DOHH2 (cell line): ENCODE measurements at regions not wholly inside any gene's neighbourhood (a gene's known extent, or its start where the extent isn't known, plus 50 kb on each side); places are given as distances from the start of the nearest gene placed in this dataset.

ENCODE experiments used
- EZH2phosphoT487 ChIP-seq: fragments of 200-600 bp; sonication (generic); IDR thresholded peaks from 2 replicates; pipeline ENCODE4 v1.6.1; 2017; ENCODE audit warnings: borderline replicate concordance, mild to moderate bottlenecking, antibody characterized with exemption, low read length, moderate library complexity, mixed read lengths
- TF ChIP-seq, protein P1 (sequence below): fragments of 200-600 bp; sonication (generic); IDR thresholded peaks from one replicate; pipeline ENCODE4 v1.5.1; 2014; ENCODE audit warnings: antibody characterized with exemption, mild to moderate bottlenecking, low read depth, low read length; ENCODE audit not compliant: poor library complexity, severe bottlenecking

DNA sequence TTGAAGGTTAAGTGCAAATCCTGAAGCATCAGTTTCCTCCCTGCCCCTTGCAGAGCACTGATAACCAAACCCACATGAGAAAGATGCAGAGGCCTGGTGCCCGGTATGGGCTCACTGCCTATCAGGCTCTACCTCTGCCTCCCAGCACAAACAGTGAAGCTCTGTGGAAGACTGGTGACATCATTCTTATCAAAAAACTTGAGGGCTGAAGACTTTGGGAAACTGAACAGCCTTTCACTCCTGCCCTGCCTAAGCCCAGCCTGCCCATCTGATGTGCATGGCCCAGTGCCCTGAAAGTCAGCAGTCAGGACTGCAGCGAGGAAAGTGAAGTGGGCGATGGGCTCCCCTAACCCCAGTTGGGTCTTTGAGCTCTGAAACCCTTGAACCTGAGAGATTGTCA lies 174.8 kb upstream of the ARL4C start:
- TF ChIP-seq, protein P1, sequence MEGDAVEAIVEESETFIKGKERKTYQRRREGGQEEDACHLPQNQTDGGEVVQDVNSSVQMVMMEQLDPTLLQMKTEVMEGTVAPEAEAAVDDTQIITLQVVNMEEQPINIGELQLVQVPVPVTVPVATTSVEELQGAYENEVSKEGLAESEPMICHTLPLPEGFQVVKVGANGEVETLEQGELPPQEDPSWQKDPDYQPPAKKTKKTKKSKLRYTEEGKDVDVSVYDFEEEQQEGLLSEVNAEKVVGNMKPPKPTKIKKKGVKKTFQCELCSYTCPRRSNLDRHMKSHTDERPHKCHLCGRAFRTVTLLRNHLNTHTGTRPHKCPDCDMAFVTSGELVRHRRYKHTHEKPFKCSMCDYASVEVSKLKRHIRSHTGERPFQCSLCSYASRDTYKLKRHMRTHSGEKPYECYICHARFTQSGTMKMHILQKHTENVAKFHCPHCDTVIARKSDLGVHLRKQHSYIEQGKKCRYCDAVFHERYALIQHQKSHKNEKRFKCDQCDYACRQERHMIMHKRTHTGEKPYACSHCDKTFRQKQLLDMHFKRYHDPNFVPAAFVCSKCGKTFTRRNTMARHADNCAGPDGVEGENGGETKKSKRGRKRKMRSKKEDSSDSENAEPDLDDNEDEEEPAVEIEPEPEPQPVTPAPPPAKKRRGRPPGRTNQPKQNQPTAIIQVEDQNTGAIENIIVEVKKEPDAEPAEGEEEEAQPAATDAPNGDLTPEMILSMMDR = no peak
- no peak for TF ChIP-seq EZH2phosphoT487
